Nephron (organoid): ENCODE measurements at regions not wholly inside any gene's neighbourhood (a gene's known extent, or its start where the extent isn't known, plus 50 kb on each side); places are given as distances from the start of the nearest gene placed in this dataset.

Experiments used
- H3K27ac Mint-ChIP-seq, 3 experiments: 2 replicates each; pipeline ENCODE4 v1.8.0; 2020; ENCODE audit warnings: mixed read lengths in 3 of 3, mild to moderate bottlenecking in 2 of 3, moderate library complexity in 1 of 3
- H3K27me3 Mint-ChIP-seq: 2 replicates; pipeline ENCODE4 v1.8.0; 2021; ENCODE audit warnings: low read depth, mild to moderate bottlenecking, moderate library complexity, mixed read lengths
- H3K36me3 Mint-ChIP-seq: 2 replicates; pipeline ENCODE4 v1.8.0; 2020; ENCODE audit warnings: low read depth, mixed read lengths
- H3K4me1 Mint-ChIP-seq: 2 replicates; pipeline ENCODE4 v1.8.0; 2020; ENCODE audit warnings: mixed read lengths
- H3K4me3 Mint-ChIP-seq, 3 experiments: 2 replicates each; pipeline ENCODE4 v1.8.0; 2020; ENCODE audit warnings: mild to moderate bottlenecking in 3 of 3, mixed read lengths in 3 of 3, moderate library complexity in 2 of 3
- H3K9me3 Mint-ChIP-seq: 2 replicates; pipeline ENCODE4 v1.8.0; 2020; ENCODE audit warnings: mixed read lengths
- TF ChIP-seq, protein P1 (sequence below), 3 experiments: fragments of 200-600 bp; sonication (generic); IDR thresholded peaks; one replicate each; pipeline ENCODE4 v1.5.0; 2021; ENCODE audit warnings: antibody characterized with exemption in 3 of 3; ENCODE audit not compliant: unreplicated experiment in 3 of 3

- no peak overlapping the region for H3K27ac Mint-ChIP-seq
- H3K36me3 Mint-ChIP-seq = no peaks in the 10 kb centered on the region
- peaks cover 17% of the 10 kb centered on the region for H3K27me3 Mint-ChIP-seq
- no peaks in the 10 kb centered on the region for H3K4me1 Mint-ChIP-seq
- H3K4me3 Mint-ChIP-seq = no peak overlapping the region
- TF ChIP-seq, protein P1, sequence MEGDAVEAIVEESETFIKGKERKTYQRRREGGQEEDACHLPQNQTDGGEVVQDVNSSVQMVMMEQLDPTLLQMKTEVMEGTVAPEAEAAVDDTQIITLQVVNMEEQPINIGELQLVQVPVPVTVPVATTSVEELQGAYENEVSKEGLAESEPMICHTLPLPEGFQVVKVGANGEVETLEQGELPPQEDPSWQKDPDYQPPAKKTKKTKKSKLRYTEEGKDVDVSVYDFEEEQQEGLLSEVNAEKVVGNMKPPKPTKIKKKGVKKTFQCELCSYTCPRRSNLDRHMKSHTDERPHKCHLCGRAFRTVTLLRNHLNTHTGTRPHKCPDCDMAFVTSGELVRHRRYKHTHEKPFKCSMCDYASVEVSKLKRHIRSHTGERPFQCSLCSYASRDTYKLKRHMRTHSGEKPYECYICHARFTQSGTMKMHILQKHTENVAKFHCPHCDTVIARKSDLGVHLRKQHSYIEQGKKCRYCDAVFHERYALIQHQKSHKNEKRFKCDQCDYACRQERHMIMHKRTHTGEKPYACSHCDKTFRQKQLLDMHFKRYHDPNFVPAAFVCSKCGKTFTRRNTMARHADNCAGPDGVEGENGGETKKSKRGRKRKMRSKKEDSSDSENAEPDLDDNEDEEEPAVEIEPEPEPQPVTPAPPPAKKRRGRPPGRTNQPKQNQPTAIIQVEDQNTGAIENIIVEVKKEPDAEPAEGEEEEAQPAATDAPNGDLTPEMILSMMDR (IDR thresholded peaks at IDR 0.05; ENCODE audit: unreplicated experiment in 3 of 3) = no peak
- H3K9me3 Mint-ChIP-seq = no peaks in the 10 kb centered on the region
Observed at GRCh38 chr7:35365523-35365922, 111.6 kb upstream of the TBX20 start.

DNA sequence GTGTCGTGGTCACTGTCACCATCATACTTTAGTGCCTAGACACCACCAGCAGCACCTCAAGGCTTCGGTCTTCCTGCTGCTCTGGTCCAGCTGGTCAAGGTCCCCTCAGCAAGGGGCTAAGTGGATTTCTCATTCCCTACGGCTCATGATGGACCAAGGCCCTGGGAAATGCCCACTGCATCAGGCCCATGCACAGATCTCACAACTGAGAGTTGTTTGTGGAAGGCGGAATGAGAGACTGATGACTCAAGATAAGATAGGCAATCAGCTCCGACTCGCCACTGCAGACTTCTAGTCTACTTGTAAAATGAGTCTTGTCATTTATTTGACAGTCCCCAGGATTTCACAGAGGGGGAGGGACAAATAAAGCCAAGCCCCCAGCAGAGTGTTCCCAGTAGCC lies 108.4 kb upstream of the TBX20 start:
- Mint-ChIP-seq H3K4me1 (no peaks in the 10 kb centered on the region), H3K27ac (no peak overlapping the region), H3K4me3 (no peak overlapping the region), H3K36me3 (no peaks in the 10 kb centered on the region), H3K9me3 (peaks cover under 1% of the 10 kb centered on the region), H3K27me3 (peaks cover 11% of the 10 kb centered on the region)
- TF ChIP-seq, protein P1 (IDR thresholded peaks at IDR 0.05; ENCODE audit: unreplicated experiment in 3 of 3) = no peak

- H3K4me1 Mint-ChIP-seq = peaks cover 12% of the 10 kb centered on the region
- TF ChIP-seq, protein P1 (IDR thresholded peaks at IDR 0.05; ENCODE audit: unreplicated experiment in 3 of 3) = no peak
- no peak overlapping the region for H3K27ac Mint-ChIP-seq
- no peak overlapping the region for H3K4me3 Mint-ChIP-seq
- no peaks in the 10 kb centered on the region for H3K36me3 Mint-ChIP-seq
- H3K27me3 Mint-ChIP-seq = peaks cover 4% of the 10 kb centered on the region
- H3K9me3 Mint-ChIP-seq = peaks cover 12% of the 10 kb centered on the region
Observed at GRCh38 chr7:35359423-35359822, 105.5 kb upstream of the TBX20 start.

GRCh38 chr7:35356495-35356894 lies 102.6 kb upstream of the TBX20 start:
- peaks cover 21% of the 10 kb centered on the region for H3K4me1 Mint-ChIP-seq
- TF ChIP-seq, protein P1 (IDR thresholded peaks at IDR 0.05; ENCODE audit: unreplicated experiment in 3 of 3) = no peak
- H3K27ac Mint-ChIP-seq = no peak overlapping the region
- H3K9me3 Mint-ChIP-seq = peaks cover 12% of the 10 kb centered on the region
- H3K27me3 Mint-ChIP-seq = no peaks in the 10 kb centered on the region
- H3K36me3 Mint-ChIP-seq = no peaks in the 10 kb centered on the region
- H3K4me3 Mint-ChIP-seq = no peak overlapping the region

GRCh38 chr7:35355911-35356310 lies 102.0 kb upstream of the TBX20 start:
- TF ChIP-seq, protein P1 (IDR thresholded peaks at IDR 0.05; ENCODE audit: unreplicated experiment in 3 of 3) = no peak
- no peaks in the 10 kb centered on the region for H3K27me3 Mint-ChIP-seq
- no peak overlapping the region for H3K4me3 Mint-ChIP-seq
- no peak overlapping the region for H3K27ac Mint-ChIP-seq
- peaks cover 12% of the 10 kb centered on the region for H3K9me3 Mint-ChIP-seq
- H3K4me1 Mint-ChIP-seq = peaks cover 21% of the 10 kb centered on the region
- H3K36me3 Mint-ChIP-seq = no peaks in the 10 kb centered on the region

GRCh38 chr7:35355199-35355598 lies 101.3 kb upstream of the TBX20 start:
- Mint-ChIP-seq H3K27ac (peak overlapping the region in 2 of 3 experiments; percentile 43 to 65), H3K36me3 (no peaks in the 10 kb centered on the region), H3K27me3 (no peaks in the 10 kb centered on the region), H3K4me1 (peaks cover 21% of the 10 kb centered on the region), H3K9me3 (peaks cover 12% of the 10 kb centered on the region), H3K4me3 (no peak overlapping the region)
- TF ChIP-seq, protein P1 (IDR thresholded peaks at IDR 0.05; ENCODE audit: unreplicated experiment in 3 of 3) = no peak
